GM13977 (cell line): ENCODE measurements at regions not wholly inside any gene's neighbourhood (a gene's known extent, or its start where the extent isn't known, plus 50 kb on each side); places are given as distances from the start of the nearest gene placed in this dataset.

ENCODE experiments used
- DNase-seq: peaks from one replicate; pipeline ENCODE4 v3.0.0; 2012; ENCODE audit warnings: low spot score
- in situ Hi-C: fragments of 300-500 bp; cut with MboI; formaldehyde crosslinking; loops from one replicate; pipeline ENCODE4 v1.12.0; 2022; ENCODE audit warnings: low sequenced_read_pairs, low pct_unique_long_range_greater_than_20kb, mixed read lengths, inconsistent platforms; ENCODE audit not compliant: unreplicated experiment
- TF ChIP-seq, protein P1 (sequence below): IDR thresholded peaks from 2 replicates; pipeline ENCODE4 v1.5.1; 2012; ENCODE audit warnings: mild to moderate bottlenecking, control low read depth; ENCODE audit not compliant: insufficient read depth; ENCODE audit errors: extremely low read depth, missing control alignments

DNA sequence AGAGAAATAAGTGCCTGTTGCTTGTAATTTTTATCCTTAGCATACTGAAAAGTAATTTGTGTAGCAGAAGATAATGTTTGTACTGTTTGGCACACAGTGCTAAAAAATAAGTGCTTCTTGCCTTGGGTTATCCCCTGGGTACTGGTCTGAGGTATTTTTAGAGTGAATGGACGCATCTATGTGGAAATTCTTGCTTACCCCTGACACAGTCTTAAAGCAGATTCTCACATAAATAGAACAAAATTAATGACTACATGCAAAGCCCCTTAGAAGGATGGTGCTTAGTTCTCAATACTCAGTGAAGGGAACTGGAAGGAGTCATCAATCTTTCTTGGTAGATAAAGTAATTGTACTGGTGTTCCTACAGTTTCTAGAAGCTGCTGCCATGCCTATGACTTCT lies 548.6 kb downstream of the ARL4A start:
- no peak for DNase-seq
- TF ChIP-seq, protein P1, sequence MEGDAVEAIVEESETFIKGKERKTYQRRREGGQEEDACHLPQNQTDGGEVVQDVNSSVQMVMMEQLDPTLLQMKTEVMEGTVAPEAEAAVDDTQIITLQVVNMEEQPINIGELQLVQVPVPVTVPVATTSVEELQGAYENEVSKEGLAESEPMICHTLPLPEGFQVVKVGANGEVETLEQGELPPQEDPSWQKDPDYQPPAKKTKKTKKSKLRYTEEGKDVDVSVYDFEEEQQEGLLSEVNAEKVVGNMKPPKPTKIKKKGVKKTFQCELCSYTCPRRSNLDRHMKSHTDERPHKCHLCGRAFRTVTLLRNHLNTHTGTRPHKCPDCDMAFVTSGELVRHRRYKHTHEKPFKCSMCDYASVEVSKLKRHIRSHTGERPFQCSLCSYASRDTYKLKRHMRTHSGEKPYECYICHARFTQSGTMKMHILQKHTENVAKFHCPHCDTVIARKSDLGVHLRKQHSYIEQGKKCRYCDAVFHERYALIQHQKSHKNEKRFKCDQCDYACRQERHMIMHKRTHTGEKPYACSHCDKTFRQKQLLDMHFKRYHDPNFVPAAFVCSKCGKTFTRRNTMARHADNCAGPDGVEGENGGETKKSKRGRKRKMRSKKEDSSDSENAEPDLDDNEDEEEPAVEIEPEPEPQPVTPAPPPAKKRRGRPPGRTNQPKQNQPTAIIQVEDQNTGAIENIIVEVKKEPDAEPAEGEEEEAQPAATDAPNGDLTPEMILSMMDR, result no peak
- in situ Hi-C loops, result no loop called here

- DNase-seq, result no peak
- in situ Hi-C loops, result no loop called here
- TF ChIP-seq, protein P1, result no peak
Observed at GRCh38 chr7:13240349-13240748, 552.9 kb downstream of the ARL4A start.

- no peak for DNase-seq
- in situ Hi-C loops, result no loop called here
- TF ChIP-seq, protein P1, result no peak
Observed at GRCh38 chr7:13241416-13241815, 554.0 kb downstream of the ARL4A start.

GRCh38 chr7:13257661-13258060 lies 570.2 kb downstream of the ARL4A start:
- in situ Hi-C loops, result no loop called here
- TF ChIP-seq, protein P1, result no peak
- DNase-seq, result no peak

- TF ChIP-seq, protein P1, result no peak
- in situ Hi-C loops, result no loop called here
- no peak for DNase-seq
Observed at GRCh38 chr7:13258386-13258785, 571.0 kb downstream of the ARL4A start.

GRCh38 chr7:13259930-13260329 lies 572.5 kb downstream of the ARL4A start:
- TF ChIP-seq, protein P1, result no peak
- in situ Hi-C loops, result no loop called here
- DNase-seq, result no peak
